ENCODE measurements at regions not wholly inside any gene's neighbourhood (a gene's known extent, or its start where the extent isn't known, plus 50 kb on each side); places are given as distances from the start of the nearest gene placed in this dataset.

DNA sequence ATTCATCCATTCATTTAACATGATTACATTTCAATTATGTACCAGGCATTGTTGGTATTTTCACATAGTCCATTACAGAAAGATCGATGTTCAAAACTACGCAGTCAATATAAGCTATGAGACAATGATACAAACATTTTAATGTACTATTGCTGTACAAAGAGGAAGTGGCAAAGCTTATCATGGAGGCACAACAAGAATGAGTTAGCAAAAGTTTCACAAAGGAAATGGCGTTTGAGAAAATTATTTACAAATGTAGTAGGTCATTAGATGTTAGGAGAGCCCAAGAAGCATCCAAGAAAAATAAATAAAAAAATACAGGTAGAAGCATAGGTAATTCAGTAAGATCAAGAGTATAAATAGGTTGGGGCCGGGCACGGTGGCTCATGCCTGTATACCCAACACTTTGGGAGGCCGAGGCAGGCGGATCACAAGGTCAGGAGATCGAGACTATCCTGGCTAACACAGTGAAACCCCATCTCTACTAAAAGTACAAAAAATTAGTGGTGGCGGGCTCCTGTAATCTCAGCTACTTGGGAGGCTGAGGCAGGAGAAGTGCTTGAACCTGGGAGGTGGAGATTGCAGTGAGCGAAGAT, 1730.8 kb upstream of the CELF4 start:
- H3K56ac ChIP-seq (replicated peaks; ENCODE audit: insufficient read length, low read depth, low read length): no peak overlapping the region
- no peaks in the 10 kb centered on the region for H3K79me2 ChIP-seq (ENCODE audit: control insufficient read depth in 1 of 2, insufficient read depth in 2 of 2, low read length in 2 of 2)

More for the DNA sequence above, 1730.8 kb upstream of the CELF4 start:
- H4K8ac ChIP-seq (ENCODE audit: extremely low read depth, insufficient read depth, low read length): no peak overlapping the region
- no peak overlapping the region for H3K4me3 ChIP-seq (ENCODE audit: extremely low read depth in 1 of 4, insufficient read depth in 2 of 4, low read depth in 3 of 4, low read length in 4 of 4)
- no peak for FAIRE-seq
- H3K9me3 ChIP-seq (ENCODE audit: insufficient read depth in 2 of 2, low read depth in 1 of 2, low read length in 1 of 2): no peaks in the 10 kb centered on the region
- no peak overlapping the region for H4K91ac ChIP-seq (replicated peaks; ENCODE audit: insufficient read length, low read length)
- H3K27ac ChIP-seq (ENCODE audit: low read depth, low read length): no peak overlapping the region
- H3K23me2 ChIP-seq (ENCODE audit: low read depth, low read length): no peaks in the 10 kb centered on the region
- H3K9ac ChIP-seq (replicated peaks in 1 of 4; ENCODE audit: extremely low read depth in 1 of 4, low read depth in 3 of 4, low read length in 3 of 4): no peak overlapping the region
- 93% methylated on average over 10 of the region's 10 CpGs; no CpG with 5 or more reads in 1 of the 2 experiments for WGBS, 2 experiments (ENCODE audit: extremely low coverage in 1 of 2, insufficient coverage in 1 of 2, insufficient read length in 1 of 2, insufficient replicate concordance in 2 of 2, low coverage in 1 of 2, low lambda C conversion rate in 2 of 2, missing lambda C conversion rate in 1 of 2)
- H3K27me3 ChIP-seq (replicated peaks in 1 of 4; ENCODE audit: control insufficient read depth in 3 of 4, extremely low read depth in 1 of 4, insufficient read depth in 3 of 4, low read length in 3 of 4): no peaks in the 10 kb centered on the region
- H4K5ac ChIP-seq (ENCODE audit: insufficient read length, low read depth, low read length): no peak overlapping the region
- ChIA-PET POLR2A (ENCODE audit: partially characterized antibody) (no interaction called here), CTCF (ENCODE audit: partially characterized antibody) (no interaction called here)
- no peak overlapping the region for H3K23ac ChIP-seq (ENCODE audit: insufficient read length)
- H3K4ac ChIP-seq (replicated peaks; ENCODE audit: insufficient read length, low read depth, low read length): no peak overlapping the region
- no peak overlapping the region for H2AFZ ChIP-seq (ENCODE audit: low read length)
- H2BK15ac ChIP-seq (ENCODE audit: low read length): no peak overlapping the region
- H4K20me1 ChIP-seq (replicated peaks in 1 of 2; ENCODE audit: control insufficient read depth in 1 of 2, insufficient read depth in 2 of 2, low read length in 2 of 2): no peaks in the 10 kb centered on the region
- no peak overlapping the region for H2BK120ac ChIP-seq (replicated peaks; ENCODE audit: low read depth, low read length)
- no peak overlapping the region for H2BK20ac ChIP-seq (ENCODE audit: low read length)
- no peak overlapping the region for H2BK5ac ChIP-seq (ENCODE audit: low read depth, low read length)
- H3K79me1 ChIP-seq (ENCODE audit: low read depth, low read length): no peaks in the 10 kb centered on the region
- no peak overlapping the region for H3K14ac ChIP-seq (ENCODE audit: insufficient read length)
- H2AK5ac ChIP-seq (ENCODE audit: low read depth, low read length): no peak overlapping the region
- no peak overlapping the region for H3K18ac ChIP-seq (ENCODE audit: extremely low read depth, low read length)
- H2BK12ac ChIP-seq (ENCODE audit: low read depth, low read length): no peak overlapping the region
- no peaks in the 10 kb centered on the region for H3K36me3 ChIP-seq (ENCODE audit: control insufficient read depth in 2 of 4, insufficient read depth in 4 of 4, low read length in 3 of 4)
- no peaks in the 10 kb centered on the region for H3K4me1 ChIP-seq (replicated peaks in 1 of 4; ENCODE audit: control insufficient read depth in 3 of 4, insufficient read depth in 4 of 4, low read length in 3 of 4)
- H3K4me2 ChIP-seq (ENCODE audit: insufficient read depth in 1 of 2, low read depth in 2 of 2, low read length in 2 of 2): no peak overlapping the region
- DNase-seq (ENCODE audit: low read depth in 1 of 2, low spot score in 2 of 2): no peak

All from H1 (cell line).